ENCODE measurements at regions not wholly inside any gene's neighbourhood (a gene's known extent, or its start where the extent isn't known, plus 50 kb on each side); places are given as distances from the start of the nearest gene placed in this dataset.

- no peak for ATAC-seq
- no peak overlapping the region for H3K4me3 ChIP-seq
- no peak for TF ChIP-seq POLR2AphosphoS5 (IDR thresholded peaks at IDR 0.05)
- no peak for TF ChIP-seq CTCF (IDR thresholded peaks at IDR 0.05)
- TF ChIP-seq EP300 (IDR thresholded peaks at IDR 0.05) = no peak
- TF ChIP-seq POLR2A (IDR thresholded peaks at IDR 0.05) = no peak
- H3K9me3 ChIP-seq = no peaks in the 10 kb centered on the region
- H3K27me3 ChIP-seq = no peaks in the 10 kb centered on the region
- 91 to 100% methylated on average over 2 of the region's 2 CpGs for WGBS, 2 donors (ENCODE audit: low coverage in 1 of 2)
- H3K36me3 ChIP-seq = no peaks in the 10 kb centered on the region
- no peak overlapping the region for H3K27ac ChIP-seq
- H3K4me1 ChIP-seq = no peaks in the 10 kb centered on the region
These were observed 61.8 kb upstream of the SPOPL start for GRCh38 chr2:138439733-138440132.

GRCh38 chr2:138440759-138441158, 60.8 kb upstream of the SPOPL start:
- WGBS, 2 donors (ENCODE audit: low coverage in 1 of 2) = 71 to 100% methylated on average over 1 of the region's 1 CpG

GRCh38 chr2:138441916-138442315, 59.7 kb upstream of the SPOPL start:
- Histone ChIP-seq H3K27me3 (no peaks in the 10 kb centered on the region), H3K9me3 (no peaks in the 10 kb centered on the region), H3K4me3 (no peak overlapping the region), H3K36me3 (no peaks in the 10 kb centered on the region), H3K27ac (no peak overlapping the region), H3K4me1 (no peaks in the 10 kb centered on the region)
- no peak for ATAC-seq
- WGBS, 2 donors (ENCODE audit: low coverage in 1 of 2) = 81 to 93% methylated on average over 3 of the region's 3 CpGs
- no peak for TF ChIP-seq POLR2AphosphoS5 (IDR thresholded peaks at IDR 0.05)

More at GRCh38 chr2:138440759-138441158, 60.8 kb upstream of the SPOPL start:
- no peaks in the 10 kb centered on the region for H3K27me3 ChIP-seq
- H3K9me3 ChIP-seq = no peaks in the 10 kb centered on the region
- H3K4me1 ChIP-seq = no peaks in the 10 kb centered on the region
- no peak overlapping the region for H3K4me3 ChIP-seq
- no peaks in the 10 kb centered on the region for H3K36me3 ChIP-seq
- no peak for ATAC-seq
- no peak for TF ChIP-seq CTCF (IDR thresholded peaks at IDR 0.05)
- no peak for TF ChIP-seq EP300 (IDR thresholded peaks at IDR 0.05)
- no peak for TF ChIP-seq POLR2AphosphoS5 (IDR thresholded peaks at IDR 0.05)
- TF ChIP-seq POLR2A (IDR thresholded peaks at IDR 0.05) = no peak
- no peak overlapping the region for H3K27ac ChIP-seq

GRCh38 chr2:138444411-138444810, 57.2 kb upstream of the SPOPL start:
- H3K9me3 ChIP-seq = no peaks in the 10 kb centered on the region
- no peak for ATAC-seq
- H3K36me3 ChIP-seq = no peaks in the 10 kb centered on the region
- H3K4me3 ChIP-seq = no peak overlapping the region
- no peak for TF ChIP-seq POLR2AphosphoS5 (IDR thresholded peaks at IDR 0.05)
- TF ChIP-seq CTCF (IDR thresholded peaks at IDR 0.05) = no peak
- no peak for TF ChIP-seq POLR2A (IDR thresholded peaks at IDR 0.05)
- no peak for TF ChIP-seq EP300 (IDR thresholded peaks at IDR 0.05)
- H3K4me1 ChIP-seq = no peaks in the 10 kb centered on the region
- WGBS, 2 donors (ENCODE audit: low coverage in 1 of 2) = 70 to 81% methylated on average over 2 of the region's 4 CpGs
- H3K27ac ChIP-seq = no peak overlapping the region
- no peaks in the 10 kb centered on the region for H3K27me3 ChIP-seq

GRCh38 chr2:138445227-138445626, 56.3 kb upstream of the SPOPL start:
- Histone ChIP-seq H3K27ac (no peak overlapping the region), H3K4me3 (no peak overlapping the region), H3K4me1 (no peaks in the 10 kb centered on the region), H3K27me3 (no peaks in the 10 kb centered on the region), H3K9me3 (no peaks in the 10 kb centered on the region), H3K36me3 (no peaks in the 10 kb centered on the region)
- WGBS, 2 donors (ENCODE audit: low coverage in 1 of 2) = 78% methylated on average over 1 of the region's 1 CpG
- ATAC-seq = no peak
- TF ChIP-seq CTCF (IDR thresholded peaks at IDR 0.05) (no peak), POLR2AphosphoS5 (IDR thresholded peaks at IDR 0.05) (no peak), POLR2A (IDR thresholded peaks at IDR 0.05) (no peak), EP300 (IDR thresholded peaks at IDR 0.05) (no peak)

Measured in gastroesophageal sphincter (tissue), 4 donors.